SH-SY5Y (cell line): ENCODE measurements at regions not wholly inside any gene's neighbourhood (a gene's known extent, or its start where the extent isn't known, plus 50 kb on each side); places are given as distances from the start of the nearest gene placed in this dataset.

Experiments used
- GATA2 ChIP-seq: IDR thresholded peaks from 2 replicates; pipeline ENCODE4 v1.6.1; 2011; ENCODE audit warnings: mild to moderate bottlenecking, low read depth, low read length
- GATA3 ChIP-seq: IDR thresholded peaks from 2 replicates; pipeline ENCODE4 v1.6.1; 2011; ENCODE audit warnings: low read depth, mild to moderate bottlenecking, low read length, moderate library complexity

GRCh38 chr2:147760984-147761383 is 83.8 kb upstream of the ACVR2A start:
- no peak for TF ChIP-seq GATA2
- TF ChIP-seq GATA3 = no peak
